Pancreas (tissue), 10 donors: ENCODE measurements at regions not wholly inside any gene's neighbourhood (a gene's known extent, or its start where the extent isn't known, plus 50 kb on each side); places are given as distances from the start of the nearest gene placed in this dataset.

Source experiments
- ATAC-seq, 4 donors: fragments of 200-7000 bp; cut with Tn5 transposase; one replicate each; pipeline versions ENCODE4 v1.8.0 to v1.9.1; 2020; ENCODE audit warnings: mild to moderate bottlenecking in 4 of 4, moderate library complexity in 4 of 4
- DNase-seq, 6 donors: peaks; one replicate each; pipeline ENCODE4 v3.0.0-alpha.2; 2020
- FAIRE-seq: peaks from 2 replicates; lab custom pipeline; 2012; peaks lifted over from hg19 to GRCh38; lab: Jason Lieb, UNC
- H3K27ac ChIP-seq, 4 donors: fragments of 200-600 bp; sonication (generic); 1 replicate in 3 of 4; 2 replicates in 1 of 4; pipeline versions ENCODE4 v1.5.0 to v1.8.0; 2020
- H3K27me3 ChIP-seq, 4 donors: fragments of 200-600 bp; one replicate each; pipeline ENCODE4 v1.8.0; 2021
- H3K36me3 ChIP-seq, 3 donors: fragments of 200-600 bp; sonication (generic) in 1 of 3; one replicate each; pipeline versions ENCODE4 v1.5.0 to v1.8.0; 2020 to 2021
- H3K4me1 ChIP-seq, 3 donors: fragments of 200-600 bp; one replicate each; pipeline ENCODE4 v1.8.0; 2021
- H3K4me3 ChIP-seq, 4 donors: fragments of 200-600 bp; sonication (generic) in 2 of 4; one replicate each; pipeline versions ENCODE4 v1.5.0 to v1.8.0; 2020 to 2021
- H3K9me3 ChIP-seq, 4 donors: fragments of 200-600 bp; one replicate each; pipeline ENCODE4 v1.8.0; 2021
- WGBS, 2 donors: extraction: QIAGEN DNeasy Blood & Tissue Kit; methylation state at CpG; one replicate each; pipeline ENCODE4 v1.1.7; 2013; 5-methylcytosine and 5-hydroxymethylcytosine counted together
- intact Hi-C, 3 donors: fragments of 100-400 bp; cut with DNase I; formaldehyde crosslinking; loops; one replicate each; pipeline versions ENCODE4 v1.11.1 to v1.14.2; 2022
- TF ChIP-seq, protein P1 (sequence below), 4 donors: fragments of 200-600 bp; sonication (generic) in 3 of 4; IDR thresholded peaks; one replicate each; pipeline versions ENCODE4 v1.5.0 to v1.8.0; 2021; ENCODE audit warnings: antibody characterized with exemption in 4 of 4
- donor health status: healthy with polysubstance abuse.
- donor health status: DM: no; HTN: no; CAD: no; lungs with moderate emphysema.
- donor health status: DM: no; HTN: no; CAD: no.
- donor health status: control.
- donor health status: control.
- donor health status: Bipolar disorder and iron deficiency.
- donor health status: DM: yes; HTN: yes; CAD: no.
- donor health status: DM: no; HTN: no; CAD: no.
- donor health status: DM: no; HTN: no; CAD: no.
- donor health status: DM: yes; HTN: yes; CAD: no.

DNA sequence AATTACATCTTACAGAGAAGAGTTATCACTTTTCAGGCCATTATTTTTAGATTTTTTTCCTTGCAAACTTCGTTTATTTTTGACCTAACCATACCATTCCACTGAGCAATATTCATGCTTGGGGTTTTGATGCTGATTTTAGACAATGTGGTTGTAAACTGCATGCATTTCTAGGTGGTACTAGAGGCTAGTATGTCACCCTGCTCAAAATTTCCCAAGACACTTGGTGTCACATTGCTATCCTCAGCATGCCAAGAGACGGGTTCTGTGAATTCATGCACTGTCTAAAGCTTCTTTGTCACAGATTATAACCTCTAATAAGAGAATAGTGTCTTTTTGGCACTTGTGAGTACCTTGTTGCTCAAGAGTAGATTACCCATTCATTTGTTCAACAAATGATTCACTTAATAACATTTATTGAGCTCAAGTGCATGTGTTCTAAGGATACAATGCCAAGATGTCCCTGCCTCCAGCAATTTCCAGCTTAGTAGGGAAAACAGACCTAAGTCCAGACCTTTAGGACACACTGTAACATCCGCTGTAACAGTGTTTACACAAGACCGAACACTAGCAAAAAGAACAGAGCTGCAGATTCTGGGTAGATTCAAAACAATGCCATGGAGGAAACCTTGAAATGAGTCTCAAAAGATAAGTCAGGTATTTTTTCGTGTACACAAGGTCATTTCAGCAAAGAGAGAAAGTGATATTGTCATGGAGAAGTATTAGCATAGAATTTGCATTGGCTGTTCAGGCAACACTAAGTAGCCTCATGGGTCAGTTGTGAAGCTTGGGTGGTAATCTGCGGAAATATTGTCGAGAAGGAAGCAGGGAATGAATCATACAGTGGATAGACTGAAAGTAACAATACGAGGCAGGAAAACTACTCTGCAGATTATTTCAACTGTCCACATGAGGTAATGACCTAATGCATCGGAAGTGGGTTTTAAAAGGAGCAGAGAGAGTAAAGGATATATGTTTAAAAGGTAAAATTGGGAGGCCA is 515.1 kb upstream of the ZFP42 start:
- Histone ChIP-seq H3K9me3 (no peaks in the 10 kb centered on the region), H3K4me3 (no peak overlapping the region), H3K4me1 (no peaks in the 10 kb centered on the region), H3K36me3 (no peaks in the 10 kb centered on the region), H3K27ac (no peak overlapping the region), H3K27me3 (no peaks in the 10 kb centered on the region)
- intact Hi-C loops, result no loop called here
- WGBS, 2 donors, result 53 to 58% methylated on average over 9 of the region's 9 CpGs
- FAIRE-seq (no peak), ATAC-seq (no peak), DNase-seq (no peak)
- TF ChIP-seq, protein P1, sequence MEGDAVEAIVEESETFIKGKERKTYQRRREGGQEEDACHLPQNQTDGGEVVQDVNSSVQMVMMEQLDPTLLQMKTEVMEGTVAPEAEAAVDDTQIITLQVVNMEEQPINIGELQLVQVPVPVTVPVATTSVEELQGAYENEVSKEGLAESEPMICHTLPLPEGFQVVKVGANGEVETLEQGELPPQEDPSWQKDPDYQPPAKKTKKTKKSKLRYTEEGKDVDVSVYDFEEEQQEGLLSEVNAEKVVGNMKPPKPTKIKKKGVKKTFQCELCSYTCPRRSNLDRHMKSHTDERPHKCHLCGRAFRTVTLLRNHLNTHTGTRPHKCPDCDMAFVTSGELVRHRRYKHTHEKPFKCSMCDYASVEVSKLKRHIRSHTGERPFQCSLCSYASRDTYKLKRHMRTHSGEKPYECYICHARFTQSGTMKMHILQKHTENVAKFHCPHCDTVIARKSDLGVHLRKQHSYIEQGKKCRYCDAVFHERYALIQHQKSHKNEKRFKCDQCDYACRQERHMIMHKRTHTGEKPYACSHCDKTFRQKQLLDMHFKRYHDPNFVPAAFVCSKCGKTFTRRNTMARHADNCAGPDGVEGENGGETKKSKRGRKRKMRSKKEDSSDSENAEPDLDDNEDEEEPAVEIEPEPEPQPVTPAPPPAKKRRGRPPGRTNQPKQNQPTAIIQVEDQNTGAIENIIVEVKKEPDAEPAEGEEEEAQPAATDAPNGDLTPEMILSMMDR (IDR thresholded peaks at IDR 0.05), result no peak

- ATAC-seq (no peak), DNase-seq (no peak), FAIRE-seq (no peak)
- H3K27ac ChIP-seq, result no peak overlapping the region
- H3K4me1 ChIP-seq, result no peaks in the 10 kb centered on the region
- TF ChIP-seq, protein P1 (IDR thresholded peaks at IDR 0.05), result no peak
- 68 to 69% methylated on average over 6 of the region's 6 CpGs for WGBS, 2 donors
- H3K4me3 ChIP-seq, result no peak overlapping the region
- H3K9me3 ChIP-seq, result no peaks in the 10 kb centered on the region
- no peaks in the 10 kb centered on the region for H3K27me3 ChIP-seq
- no peaks in the 10 kb centered on the region for H3K36me3 ChIP-seq
- intact Hi-C loops, result no loop called here
Measured at GRCh38 chr4:187484186-187484585, 511.4 kb upstream of the ZFP42 start.

DNA sequence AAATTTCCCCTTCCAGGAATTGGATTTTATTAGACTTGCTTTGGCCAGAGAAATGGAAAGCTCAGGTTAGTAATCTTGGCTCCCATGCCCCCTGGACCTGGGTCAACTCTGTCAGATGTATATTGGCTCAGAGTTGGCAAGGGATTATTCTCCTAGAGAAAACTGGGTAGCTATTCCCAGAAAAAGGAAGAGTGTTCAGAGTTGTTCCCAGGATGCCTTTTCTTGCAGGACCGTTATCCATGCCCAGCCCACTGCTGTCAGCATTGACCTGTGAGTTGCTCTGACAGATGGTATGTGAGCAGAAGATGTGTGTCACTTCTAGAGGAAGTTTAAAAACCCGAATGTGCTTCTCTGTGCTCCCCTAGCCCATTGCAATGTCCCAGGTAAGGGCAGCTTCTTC is 509.9 kb upstream of the ZFP42 start:
- no peak for FAIRE-seq

GRCh38 chr4:187491286-187491685 is 504.3 kb upstream of the ZFP42 start:
- H3K36me3 ChIP-seq, result no peaks in the 10 kb centered on the region
- WGBS, 2 donors, result 77 to 90% methylated on average over 5 of the region's 5 CpGs

More for the DNA sequence above, 509.9 kb upstream of the ZFP42 start:
- DNase-seq (no peak), ATAC-seq (no peak)
- 57 to 59% methylated on average over 2 of the region's 2 CpGs for WGBS, 2 donors
- H3K4me3 ChIP-seq, result no peak overlapping the region
- TF ChIP-seq, protein P1 (IDR thresholded peaks at IDR 0.05), result no peak
- H3K27ac ChIP-seq, result no peak overlapping the region
- H3K4me1 ChIP-seq, result no peaks in the 10 kb centered on the region
- intact Hi-C loops, result no loop called here
- H3K27me3 ChIP-seq, result no peaks in the 10 kb centered on the region
- no peaks in the 10 kb centered on the region for H3K9me3 ChIP-seq
- H3K36me3 ChIP-seq, result no peaks in the 10 kb centered on the region

More at GRCh38 chr4:187491286-187491685, 504.3 kb upstream of the ZFP42 start:
- intact Hi-C loops, result no loop called here
- TF ChIP-seq, protein P1 (IDR thresholded peaks at IDR 0.05), result no peak
- no peaks in the 10 kb centered on the region for H3K9me3 ChIP-seq
- no peaks in the 10 kb centered on the region for H3K4me1 ChIP-seq
- H3K27me3 ChIP-seq, result no peaks in the 10 kb centered on the region
- DNase-seq (no peak), ATAC-seq (no peak), FAIRE-seq (no peak)
- no peak overlapping the region for H3K27ac ChIP-seq
- H3K4me3 ChIP-seq, result no peak overlapping the region
